BLaER1 (cell line): ENCODE measurements at regions not wholly inside any gene's neighbourhood (a gene's known extent, or its start where the extent isn't known, plus 50 kb on each side); places are given as distances from the start of the nearest gene placed in this dataset.

Experiments used
- H3K27ac ChIP-seq: shearing (Covaris generic); formaldehyde crosslinking; 2 replicates; pipeline ENCODE4 v1.8.1; 2022
- H3K27me3 ChIP-seq: shearing (Covaris generic); formaldehyde crosslinking; 2 replicates; pipeline ENCODE4 v1.8.1; 2022
- H3K36me3 ChIP-seq: shearing (Covaris generic); formaldehyde crosslinking; 2 replicates; pipeline ENCODE4 v1.8.1; 2022
- H3K4me1 ChIP-seq: shearing (Covaris generic); formaldehyde crosslinking; 2 replicates; pipeline ENCODE4 v1.8.1; 2022
- H3K4me2 ChIP-seq: shearing (Covaris generic); formaldehyde crosslinking; 2 replicates; pipeline ENCODE4 v1.8.1; 2022
- H3K4me3 ChIP-seq: shearing (Covaris generic); formaldehyde crosslinking; 2 replicates; pipeline ENCODE4 v1.8.1; 2022
- H3K9ac ChIP-seq: shearing (Covaris generic); formaldehyde crosslinking; 2 replicates; pipeline ENCODE4 v1.8.1; 2022
- H3K9me3 ChIP-seq: shearing (Covaris generic); formaldehyde crosslinking; 2 replicates; pipeline ENCODE4 v1.8.1; 2022
- H4K20me1 ChIP-seq: shearing (Covaris generic); formaldehyde crosslinking; 2 replicates; pipeline ENCODE4 v1.8.1; 2022
- Cebpa-rat ChIP-seq: shearing (Covaris generic); IDR thresholded peaks from 2 replicates; pipeline ENCODE4 v1.8.1; 2022

DNA sequence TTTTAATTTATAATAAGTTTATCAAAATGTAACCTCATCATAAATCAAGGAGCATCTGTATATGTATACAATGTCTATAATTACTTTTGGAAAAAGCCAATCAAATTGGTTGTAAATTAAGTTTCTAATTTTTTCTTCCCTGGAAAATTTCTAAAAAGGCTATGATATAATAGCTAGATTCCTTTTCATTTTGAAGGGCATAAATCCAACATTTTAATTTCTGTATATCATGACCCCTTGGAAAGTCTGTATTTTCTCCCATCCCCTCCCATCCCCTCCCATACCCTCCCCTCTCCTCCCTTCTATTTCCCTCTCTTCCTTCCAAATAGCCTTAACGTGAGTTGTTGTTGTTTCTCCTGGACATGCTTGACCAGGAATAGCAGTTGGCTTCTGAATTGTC, 247.1 kb upstream of the FSTL5 start:
- Histone ChIP-seq H3K4me3 (no peak overlapping the region), H3K4me2 (no peak overlapping the region), H3K36me3 (no peaks in the 10 kb centered on the region), H3K9ac (no peak overlapping the region), H3K27me3 (no peaks in the 10 kb centered on the region), H4K20me1 (no peaks in the 10 kb centered on the region), H3K9me3 (no peaks in the 10 kb centered on the region), H3K27ac (no peak overlapping the region), H3K4me1 (no peaks in the 10 kb centered on the region)
- no peak for TF ChIP-seq Cebpa-rat

DNA sequence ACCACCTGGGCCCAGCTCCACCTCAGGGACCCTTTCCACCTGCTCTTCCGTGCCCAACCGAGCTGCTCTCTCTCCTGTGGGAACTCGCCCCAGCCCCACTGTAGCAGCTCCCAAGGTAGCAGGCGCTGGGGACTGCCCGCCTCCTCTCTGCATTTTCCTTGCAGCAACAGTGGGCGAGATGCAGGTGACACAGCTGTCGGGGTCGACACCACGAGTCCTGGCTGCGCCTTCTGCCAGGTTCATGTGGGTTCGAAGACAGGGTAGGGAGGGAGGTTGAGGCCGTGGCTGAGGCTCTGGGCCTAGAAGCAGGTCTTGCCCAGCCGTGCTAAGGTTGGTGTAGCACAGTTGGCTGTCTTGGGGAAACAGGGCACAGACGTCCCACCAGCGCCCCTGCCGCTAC, 245.2 kb upstream of the FSTL5 start:
- no peak overlapping the region for H3K4me2 ChIP-seq
- H3K4me3 ChIP-seq, result no peak overlapping the region
- no peaks in the 10 kb centered on the region for H3K4me1 ChIP-seq
- no peak overlapping the region for H3K27ac ChIP-seq
- no peak overlapping the region for H3K9ac ChIP-seq
- H3K36me3 ChIP-seq, result no peaks in the 10 kb centered on the region
- H3K27me3 ChIP-seq, result no peaks in the 10 kb centered on the region
- TF ChIP-seq Cebpa-rat, result no peak
- no peaks in the 10 kb centered on the region for H4K20me1 ChIP-seq
- H3K9me3 ChIP-seq, result no peaks in the 10 kb centered on the region

DNA sequence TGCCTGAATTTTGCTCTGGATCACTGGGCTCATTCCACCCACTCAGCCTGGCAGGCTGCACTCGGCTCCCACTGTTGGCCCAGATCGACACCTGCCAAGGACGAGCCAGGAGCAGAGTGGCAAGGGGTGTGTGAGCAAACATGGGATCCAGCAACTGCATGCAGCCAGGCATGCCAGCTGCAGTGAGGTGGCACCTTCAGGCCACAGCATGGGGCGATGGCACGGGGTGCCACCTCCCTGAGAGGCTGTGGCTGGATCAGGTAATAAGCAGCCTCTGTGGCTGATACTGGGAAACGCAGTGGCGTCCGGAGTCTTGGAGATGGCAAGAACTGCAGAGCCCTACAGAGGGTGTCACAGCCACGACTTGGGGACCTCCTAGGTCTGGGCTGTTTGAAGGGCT, 244.5 kb upstream of the FSTL5 start:
- Histone ChIP-seq H3K4me1 (no peaks in the 10 kb centered on the region), H3K27me3 (no peaks in the 10 kb centered on the region), H3K4me3 (no peak overlapping the region), H3K27ac (no peak overlapping the region), H3K9ac (no peak overlapping the region), H3K36me3 (no peaks in the 10 kb centered on the region), H3K9me3 (no peaks in the 10 kb centered on the region), H3K4me2 (no peak overlapping the region), H4K20me1 (no peaks in the 10 kb centered on the region)
- no peak for TF ChIP-seq Cebpa-rat

DNA sequence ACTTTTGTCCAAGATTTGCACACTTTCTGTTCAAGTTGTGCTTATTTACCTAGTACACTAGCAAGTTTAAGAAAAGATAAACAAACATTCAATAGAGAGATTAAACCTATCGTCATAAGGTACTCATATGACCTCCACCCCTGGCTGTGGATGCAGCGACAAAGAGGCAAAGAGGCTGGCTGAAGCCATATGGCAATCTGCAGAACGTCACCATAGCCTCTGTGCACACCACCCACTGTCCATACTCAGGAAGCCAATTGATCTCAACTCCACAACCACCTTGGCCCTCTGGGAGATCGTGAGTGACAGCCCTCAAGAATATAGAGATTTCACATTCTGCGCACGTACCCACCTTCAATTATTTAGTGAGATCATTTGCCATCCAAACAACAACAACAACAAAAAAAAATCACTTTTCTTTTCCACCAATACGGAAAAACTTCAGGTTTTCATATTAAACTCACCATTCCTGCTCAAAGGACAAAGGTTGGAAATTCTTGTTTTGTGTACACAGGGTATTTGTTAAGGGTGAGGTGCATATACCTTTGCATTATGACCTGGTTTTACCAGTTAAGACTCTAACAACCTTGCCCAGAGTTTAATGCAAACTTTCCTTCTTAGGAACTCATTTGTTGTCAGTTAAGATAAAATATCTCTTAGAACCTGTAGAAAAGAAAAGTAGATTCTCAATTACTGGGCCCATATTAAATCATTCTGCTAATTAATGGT, 243.0 kb upstream of the FSTL5 start:
- H4K20me1 ChIP-seq, result no peaks in the 10 kb centered on the region
- H3K4me3 ChIP-seq, result no peak overlapping the region
- no peak overlapping the region for H3K27ac ChIP-seq
- no peaks in the 10 kb centered on the region for H3K36me3 ChIP-seq
- H3K4me1 ChIP-seq, result no peaks in the 10 kb centered on the region
- H3K4me2 ChIP-seq, result no peak overlapping the region
- TF ChIP-seq Cebpa-rat, result no peak
- no peak overlapping the region for H3K9ac ChIP-seq
- no peaks in the 10 kb centered on the region for H3K9me3 ChIP-seq
- H3K27me3 ChIP-seq, result no peaks in the 10 kb centered on the region

DNA sequence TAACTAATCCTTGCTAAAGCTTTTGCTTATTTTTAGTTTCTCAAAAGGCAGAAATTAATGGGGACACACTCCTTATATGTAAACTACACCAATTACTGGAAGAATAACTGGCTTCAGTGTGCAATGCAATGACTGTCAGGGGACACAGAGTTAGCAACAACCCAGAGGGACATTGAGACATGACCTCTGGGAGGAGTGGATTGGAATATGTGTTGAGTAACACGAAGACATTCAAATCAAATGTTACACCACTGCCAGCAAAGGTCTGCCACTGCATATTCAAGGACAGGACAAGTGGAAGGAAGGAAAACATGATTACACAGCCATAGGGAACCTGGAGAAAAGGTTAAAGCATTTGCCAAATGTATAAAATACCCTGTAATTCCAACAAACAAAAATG, 240.1 kb upstream of the FSTL5 start:
- no peaks in the 10 kb centered on the region for H3K4me1 ChIP-seq
- H3K4me3 ChIP-seq, result no peak overlapping the region
- H3K27me3 ChIP-seq, result no peaks in the 10 kb centered on the region
- H3K9ac ChIP-seq, result no peak overlapping the region
- H3K27ac ChIP-seq, result no peak overlapping the region
- H3K36me3 ChIP-seq, result no peaks in the 10 kb centered on the region
- no peak overlapping the region for H3K4me2 ChIP-seq
- no peaks in the 10 kb centered on the region for H4K20me1 ChIP-seq
- no peak for TF ChIP-seq Cebpa-rat
- H3K9me3 ChIP-seq, result no peaks in the 10 kb centered on the region

DNA sequence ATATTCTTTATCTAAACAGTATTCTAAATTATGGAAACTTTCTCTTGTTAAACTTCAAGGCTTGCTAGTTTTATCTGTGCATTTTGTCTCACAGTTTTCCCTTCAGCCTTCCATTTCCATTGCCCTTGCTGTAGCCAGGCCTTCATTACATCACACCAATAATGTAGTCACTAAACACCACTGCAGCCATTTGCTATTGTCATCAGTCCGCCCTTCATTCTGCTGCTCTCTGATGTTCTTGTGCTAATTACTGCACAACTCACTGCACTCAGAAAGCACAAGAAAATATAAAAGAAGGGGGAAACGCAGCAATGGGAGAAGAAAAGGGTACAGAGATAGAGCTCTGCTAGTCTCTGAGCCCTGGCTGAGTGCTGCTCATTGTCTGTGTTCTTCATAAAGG, 239.6 kb upstream of the FSTL5 start:
- TF ChIP-seq Cebpa-rat, result no peak
- H3K36me3 ChIP-seq, result no peaks in the 10 kb centered on the region
- no peaks in the 10 kb centered on the region for H3K27me3 ChIP-seq
- no peaks in the 10 kb centered on the region for H3K9me3 ChIP-seq
- no peaks in the 10 kb centered on the region for H3K4me1 ChIP-seq
- no peaks in the 10 kb centered on the region for H4K20me1 ChIP-seq
- no peak overlapping the region for H3K4me3 ChIP-seq
- H3K27ac ChIP-seq, result no peak overlapping the region
- no peak overlapping the region for H3K4me2 ChIP-seq
- no peak overlapping the region for H3K9ac ChIP-seq

DNA sequence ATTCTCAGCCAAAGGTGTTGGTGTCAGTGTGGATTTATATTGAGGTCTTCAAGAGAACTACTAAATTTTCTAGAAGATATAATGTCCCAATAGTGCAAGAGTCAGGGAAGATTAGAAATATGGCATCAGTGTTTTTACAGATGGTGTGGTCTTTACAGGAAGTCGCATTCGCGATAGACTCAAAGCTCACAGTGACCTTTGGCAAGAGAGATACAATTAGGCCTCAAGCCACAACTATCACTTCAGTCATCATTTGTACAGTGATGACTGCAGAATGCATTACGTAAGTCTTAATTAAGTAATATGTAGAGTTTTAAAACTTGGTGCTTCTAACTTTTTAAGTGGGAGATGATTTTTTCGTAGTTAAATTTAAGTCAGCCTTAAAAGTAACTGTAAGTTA, 237.2 kb upstream of the FSTL5 start:
- no peak for TF ChIP-seq Cebpa-rat
- H3K9ac ChIP-seq, result no peak overlapping the region
- H3K4me1 ChIP-seq, result no peaks in the 10 kb centered on the region
- no peak overlapping the region for H3K27ac ChIP-seq
- no peak overlapping the region for H3K4me2 ChIP-seq
- H3K9me3 ChIP-seq, result no peaks in the 10 kb centered on the region
- no peaks in the 10 kb centered on the region for H4K20me1 ChIP-seq
- H3K36me3 ChIP-seq, result no peaks in the 10 kb centered on the region
- H3K27me3 ChIP-seq, result no peaks in the 10 kb centered on the region
- no peak overlapping the region for H3K4me3 ChIP-seq

DNA sequence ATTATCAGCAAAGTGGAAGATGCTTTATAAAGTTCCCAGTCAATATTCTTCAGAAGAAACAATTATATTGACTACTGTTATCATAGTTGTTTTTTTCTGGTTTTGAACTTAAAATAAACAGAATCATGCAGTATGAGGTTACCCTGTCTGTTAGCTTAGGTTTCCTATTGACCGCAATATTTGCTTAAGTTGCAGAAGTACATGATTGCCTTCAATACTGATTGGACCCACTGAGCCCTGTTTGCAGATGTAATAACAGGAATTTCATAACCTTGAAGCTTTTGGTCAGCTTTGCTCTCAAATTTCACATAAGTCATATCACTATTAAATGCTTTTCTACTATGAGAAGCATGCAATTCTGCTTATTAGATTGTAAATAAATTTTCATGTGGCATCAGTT, 229.1 kb upstream of the FSTL5 start:
- H3K27me3 ChIP-seq, result no peaks in the 10 kb centered on the region
- no peak overlapping the region for H3K4me3 ChIP-seq
- no peak overlapping the region for H3K9ac ChIP-seq
- H3K4me1 ChIP-seq, result no peaks in the 10 kb centered on the region
- H3K36me3 ChIP-seq, result no peaks in the 10 kb centered on the region
- H3K9me3 ChIP-seq, result no peaks in the 10 kb centered on the region
- no peak overlapping the region for H3K4me2 ChIP-seq
- H3K27ac ChIP-seq, result no peak overlapping the region
- no peaks in the 10 kb centered on the region for H4K20me1 ChIP-seq
- no peak for TF ChIP-seq Cebpa-rat

DNA sequence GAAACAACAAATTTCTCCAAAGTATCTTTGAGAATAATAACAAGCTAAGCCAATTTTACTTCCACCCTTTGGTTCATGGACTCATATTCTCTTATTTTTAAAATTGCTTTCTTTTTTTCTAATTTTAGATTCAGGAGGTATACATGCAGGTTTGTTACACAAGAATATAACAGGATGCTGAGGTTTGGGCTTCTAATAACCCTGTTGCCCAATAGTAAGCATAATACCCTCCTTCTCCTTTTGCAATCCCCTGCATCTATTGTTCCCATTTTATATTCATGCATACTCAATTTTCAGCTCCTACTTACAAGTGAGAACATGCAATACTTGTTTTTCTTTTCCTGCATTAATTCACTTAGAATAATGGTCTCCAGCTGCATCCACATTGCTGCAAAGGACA, 202.3 kb upstream of the FSTL5 start:
- Histone ChIP-seq H3K9me3 (no peaks in the 10 kb centered on the region), H3K36me3 (no peaks in the 10 kb centered on the region)

DNA sequence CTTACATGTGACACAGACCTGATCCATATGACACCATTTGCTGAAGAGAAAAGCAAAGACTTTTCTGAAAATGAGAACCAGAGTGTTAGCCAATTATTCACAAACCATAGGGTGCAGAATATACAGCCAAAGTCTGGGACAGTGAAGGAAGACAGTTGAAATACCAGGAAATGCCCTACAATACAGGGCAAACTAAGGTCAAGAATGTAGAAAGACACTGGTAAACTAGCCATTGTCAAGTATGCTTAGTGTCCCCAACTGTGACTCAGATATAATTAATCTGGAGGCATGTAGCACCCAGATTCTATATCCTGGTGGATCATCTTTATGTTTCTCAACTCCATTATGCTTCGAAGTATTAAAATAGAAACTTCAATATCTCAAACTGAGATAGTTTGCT, 200.9 kb upstream of the FSTL5 start:
- TF ChIP-seq Cebpa-rat, result no peak
- H3K27ac ChIP-seq, result no peak overlapping the region

More for the DNA sequence above, 202.3 kb upstream of the FSTL5 start:
- no peaks in the 10 kb centered on the region for H4K20me1 ChIP-seq
- H3K4me1 ChIP-seq, result no peaks in the 10 kb centered on the region
- H3K27me3 ChIP-seq, result no peaks in the 10 kb centered on the region
- no peak overlapping the region for H3K4me3 ChIP-seq
- H3K9ac ChIP-seq, result no peak overlapping the region
- H3K4me2 ChIP-seq, result no peak overlapping the region
- no peak for TF ChIP-seq Cebpa-rat
- H3K27ac ChIP-seq, result no peak overlapping the region

More for the DNA sequence above, 200.9 kb upstream of the FSTL5 start:
- H3K4me2 ChIP-seq, result no peak overlapping the region
- no peaks in the 10 kb centered on the region for H3K4me1 ChIP-seq
- no peak overlapping the region for H3K4me3 ChIP-seq
- H3K9ac ChIP-seq, result no peak overlapping the region
- H3K9me3 ChIP-seq, result no peaks in the 10 kb centered on the region
- no peaks in the 10 kb centered on the region for H3K27me3 ChIP-seq
- H3K36me3 ChIP-seq, result no peaks in the 10 kb centered on the region
- no peaks in the 10 kb centered on the region for H4K20me1 ChIP-seq
